Astrocyte of the cerebellum (primary cell): ENCODE measurements at regions not wholly inside any gene's neighbourhood (a gene's known extent, or its start where the extent isn't known, plus 50 kb on each side); places are given as distances from the start of the nearest gene placed in this dataset.

Source experiments
- DNase-seq: peaks from one replicate; pipeline ENCODE4 v3.0.0-alpha.2; 2011; ENCODE audit warnings: low read depth
- H3K4me3 ChIP-seq: 2 replicates; pipeline ENCODE4 v1.5.1; 2011; ENCODE audit warnings: mild to moderate bottlenecking, low read depth, low read length, moderate library complexity
- CTCF ChIP-seq: IDR thresholded peaks from 2 replicates; pipeline ENCODE4 v1.5.1; 2012; ENCODE audit warnings: low read length, low read depth, moderate library complexity, mild to moderate bottlenecking; ENCODE audit errors: missing control alignments
- in situ Hi-C: cut with HindIII; loops from 2 replicates; pipeline ENCODE4 v1.10.0; 2017; ENCODE audit warnings: low sequenced_read_pairs

- no peak for TF ChIP-seq CTCF
- DNase-seq, result no peak
- H3K4me3 ChIP-seq, result no peak overlapping the region
- in situ Hi-C loops, result no loop called here
Observed at GRCh38 chr11:96706761-96707160, 316.9 kb downstream of the JRKL start.

- H3K4me3 ChIP-seq, result no peak overlapping the region
- no peak for TF ChIP-seq CTCF
- no peak for DNase-seq
- in situ Hi-C loops, result no loop called here
Observed at GRCh38 chr11:96707273-96707672, 317.5 kb downstream of the JRKL start.

GRCh38 chr11:96708219-96708878, 318.5 kb downstream of the JRKL start:
- no peak overlapping the region for H3K4me3 ChIP-seq
- TF ChIP-seq CTCF, result no peak
- in situ Hi-C loops, result no loop called here
- DNase-seq, result no peak

- no peak for TF ChIP-seq CTCF
- no peak for DNase-seq
- H3K4me3 ChIP-seq, result no peak overlapping the region
- in situ Hi-C loops, result no loop called here
Observed at GRCh38 chr11:96713301-96713700, 323.5 kb downstream of the JRKL start.

- H3K4me3 ChIP-seq, result no peak overlapping the region
- in situ Hi-C loops, result no loop called here
- TF ChIP-seq CTCF, result no peak
- no peak for DNase-seq
Observed at GRCh38 chr11:96714689-96715088, 324.9 kb downstream of the JRKL start.

GRCh38 chr11:96715208-96715607, 325.4 kb downstream of the JRKL start:
- in situ Hi-C loops, result no loop called here
- DNase-seq, result no peak
- TF ChIP-seq CTCF, result no peak
- no peak overlapping the region for H3K4me3 ChIP-seq
